ENCODE measurements at regions not wholly inside any gene's neighbourhood (a gene's known extent, or its start where the extent isn't known, plus 50 kb on each side); places are given as distances from the start of the nearest gene placed in this dataset.

- TF ChIP-seq POLR2A (IDR thresholded peaks at IDR 0.05; ENCODE audit: extremely low read depth, insufficient read length) (no peak), CTCF (IDR thresholded peaks at IDR 0.05; ENCODE audit: low read depth, low read length) (no peak), MAX (IDR thresholded peaks at IDR 0.05; ENCODE audit: low read depth, low read length) (no peak)
These were observed 80.7 kb downstream of the PLCE1 start for GRCh38 chr10:94074462-94074861.

All from NB4 (cell line).